B cell (primary cell): ENCODE measurements at regions not wholly inside any gene's neighbourhood (a gene's known extent, or its start where the extent isn't known, plus 50 kb on each side); places are given as distances from the start of the nearest gene placed in this dataset.

Source experiments
- ATAC-seq: fragments of 200-7000 bp; cut with Tn5 transposase; one replicate; pipeline ENCODE4 v1.10.0; 2021; ENCODE audit warnings: low read depth, mild to moderate bottlenecking, moderate number of reproducible peaks, moderate library complexity
- CTCF ChIA-PET: fragments of 350-600 bp; sonication (Branson Sonifier 250); formaldehyde crosslinking; loops from one replicate; lab custom pipeline; 2021; ENCODE audit warnings: antibody characterized with exemption, inconsistent platforms; lab: Charles Lee
- POLR2A ChIA-PET: fragments of 350-600 bp; sonication (Branson Sonifier 250); formaldehyde crosslinking; loops from one replicate; lab custom pipeline; 2021; ENCODE audit warnings: antibody characterized with exemption; lab: Charles Lee
- DNase-seq: peaks from one replicate; pipeline ENCODE4 v3.0.0; 2013
- H2AFZ ChIP-seq: 2 replicates; pipeline ENCODE4 v1.6.1; 2012; ENCODE audit warnings: mild to moderate bottlenecking, low read depth, low read length; ENCODE audit not compliant: insufficient read depth, poor library complexity, severe bottlenecking
- H3K27ac ChIP-seq, 2 donors: 1 replicate in 1 of 2; 2 replicates in 1 of 2; pipeline ENCODE4 v1.5.1; 2012 to 2013; ENCODE audit warnings: low read length in 2 of 2, mild to moderate bottlenecking in 2 of 2, moderate library complexity in 1 of 2
- H3K27me3 ChIP-seq, 4 experiments: fragments of 200-600 bp in 1 of 4; sonication (generic) in 1 of 4; replicated peaks in 1 of 4; 1 replicate in 2 of 4; 2 replicates in 2 of 4; pipeline versions ENCODE4 v1.6.1 to v1.7.0; 2013 to 2016; ENCODE audit warnings: low read length in 3 of 4, mild to moderate bottlenecking in 2 of 4, mixed read lengths in 1 of 4, moderate library complexity in 1 of 4; ENCODE audit not compliant: insufficient read depth in 4 of 4, control insufficient read depth in 3 of 4; ENCODE audit errors: control extremely low read depth in 1 of 4
- H3K36me3 ChIP-seq, 2 experiments: replicated peaks in 1 of 2; 1 replicate in 1 of 2; 2 replicates in 1 of 2; pipeline versions ENCODE4 v1.6.1 to v1.7.1; 2013; ENCODE audit warnings: low read length in 1 of 2; ENCODE audit not compliant: insufficient read depth in 2 of 2, control insufficient read depth in 1 of 2; ENCODE audit errors: control extremely low read depth in 1 of 2, extremely low read depth in 1 of 2
- H3K4me1 ChIP-seq, 2 donors: fragments of 200-600 bp in 1 of 2; sonication (generic) in 1 of 2; 1 replicate in 1 of 2; 2 replicates in 1 of 2; pipeline versions ENCODE4 v1.5.1 to v1.6.1; 2013 to 2017; ENCODE audit warnings: low read length in 2 of 2; ENCODE audit not compliant: control insufficient read depth in 2 of 2, insufficient read depth in 2 of 2
- H3K4me2 ChIP-seq: replicated peaks from 2 replicates; pipeline ENCODE3; 2012; ENCODE audit warnings: mild to moderate bottlenecking, low read depth, low read length; ENCODE audit not compliant: poor library complexity, severe bottlenecking
- H3K4me3 ChIP-seq, 5 experiments: fragments of 200-600 bp in 1 of 5; sonication (generic) in 1 of 5; 1 replicate in 3 of 5; 2 replicates in 2 of 5; pipeline versions ENCODE4 v1.5.1 to v1.7.0; 2011 to 2016; ENCODE audit warnings: low read length in 4 of 5, mild to moderate bottlenecking in 4 of 5, low read depth in 2 of 5, control low read depth in 1 of 5, moderate library complexity in 1 of 5; ENCODE audit not compliant: insufficient read depth in 1 of 5; ENCODE audit errors: control extremely low read depth in 1 of 5, extremely low read depth in 1 of 5
- H3K79me2 ChIP-seq: fragments of 200-600 bp; sonication (generic); one replicate; pipeline ENCODE4 v1.6.0; 2016; ENCODE audit warnings: low read length; ENCODE audit not compliant: control insufficient read depth, insufficient read depth
- H3K9ac ChIP-seq: fragments of 200-600 bp; sonication (generic); 2 replicates; pipeline ENCODE4 v1.6.1; 2017; ENCODE audit warnings: mild to moderate bottlenecking, low read length, moderate library complexity
- H3K9me3 ChIP-seq, 3 donors: one replicate each; pipeline versions ENCODE4 v1.6.1 to v1.7.1; 2013; ENCODE audit warnings: low read length in 2 of 3; ENCODE audit not compliant: control insufficient read depth in 2 of 3, insufficient read depth in 1 of 3; ENCODE audit errors: control extremely low read depth in 1 of 3
- H4K20me1 ChIP-seq: 2 replicates; pipeline ENCODE4 v1.6.0; 2012; ENCODE audit warnings: mild to moderate bottlenecking, low read length; ENCODE audit not compliant: insufficient read depth, control insufficient read depth, poor library complexity, severe bottlenecking
- H3K27ac Mint-ChIP-seq: one replicate; pipeline ENCODE4 v1.8.0; 2021; ENCODE audit warnings: mixed read lengths
- H3K27me3 Mint-ChIP-seq: one replicate; pipeline ENCODE4 v1.8.0; 2021; ENCODE audit warnings: mixed read lengths
- H3K4me1 Mint-ChIP-seq: one replicate; pipeline ENCODE4 v1.8.0; 2021; ENCODE audit warnings: mixed read lengths
- H3K4me3 Mint-ChIP-seq: one replicate; pipeline ENCODE4 v1.8.0; 2021; ENCODE audit warnings: mixed read lengths
- H3K9me3 Mint-ChIP-seq: one replicate; pipeline ENCODE4 v1.8.0; 2022; ENCODE audit warnings: mixed read lengths; ENCODE audit not compliant: insufficient read depth
- EZH2 ChIP-seq: IDR thresholded peaks from 2 replicates; pipeline ENCODE4 v1.6.1; 2012; ENCODE audit warnings: borderline replicate concordance, low read depth, mild to moderate bottlenecking, moderate library complexity, low read length; ENCODE audit not compliant: insufficient read depth, poor library complexity, severe bottlenecking
- WGBS: methylation state at CpG from one replicate; pipeline ENCODE4 v1.1.5; 2013; ENCODE audit warnings: missing lambda C conversion rate; ENCODE audit not compliant: insufficient coverage; 5-methylcytosine and 5-hydroxymethylcytosine counted together
- intact Hi-C: fragments of 100-400 bp; cut with micrococcal nuclease; formaldehyde crosslinking; loops from one replicate; pipeline ENCODE4 v1.10.0; 2022
- TF ChIP-seq, protein P1 (sequence below): fragments of 200-600 bp; IDR thresholded peaks from one replicate; pipeline ENCODE4 v1.8.0; 2022; ENCODE audit warnings: antibody characterized with exemption, mild to moderate bottlenecking

DNA sequence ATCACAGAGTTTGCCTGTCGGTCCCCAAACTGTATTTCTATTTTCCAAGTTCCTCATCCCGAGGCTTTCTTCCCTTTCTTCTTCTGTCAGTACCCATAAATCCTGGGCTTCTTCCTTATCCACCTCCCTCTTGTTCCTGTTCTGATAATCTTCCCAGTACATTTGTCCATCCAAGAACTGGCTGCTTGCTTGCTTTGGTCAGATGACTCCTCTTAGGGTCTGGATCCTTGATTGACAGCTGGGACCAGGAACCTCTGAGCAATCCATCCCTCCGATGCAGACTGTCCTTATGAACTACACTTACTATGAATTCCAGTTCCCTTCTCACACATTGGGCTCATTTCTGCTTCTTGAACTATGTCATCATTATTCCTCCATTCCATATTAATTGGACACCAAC lies 275.3 kb upstream of the CITED2 start:
- H3K27me3 Mint-ChIP-seq, result no peaks in the 10 kb centered on the region
- H3K27ac Mint-ChIP-seq, result no peak overlapping the region
- Histone ChIP-seq H3K4me3 (no peak overlapping the region), H3K36me3 (no peaks in the 10 kb centered on the region), H4K20me1 (no peaks in the 10 kb centered on the region), H3K4me2 (no peak overlapping the region), H3K79me2 (no peaks in the 10 kb centered on the region), H3K27ac (no peak overlapping the region), H3K4me1 (no peaks in the 10 kb centered on the region), H3K9me3 (no peaks in the 10 kb centered on the region), H3K9ac (no peak overlapping the region), H3K27me3 (no peaks in the 10 kb centered on the region), H2AFZ (no peak overlapping the region)
- peaks cover 6% of the 10 kb centered on the region for H3K9me3 Mint-ChIP-seq
- ATAC-seq (no peak), DNase-seq (no peak)
- no peak for TF ChIP-seq EZH2
- TF ChIP-seq, protein P1, sequence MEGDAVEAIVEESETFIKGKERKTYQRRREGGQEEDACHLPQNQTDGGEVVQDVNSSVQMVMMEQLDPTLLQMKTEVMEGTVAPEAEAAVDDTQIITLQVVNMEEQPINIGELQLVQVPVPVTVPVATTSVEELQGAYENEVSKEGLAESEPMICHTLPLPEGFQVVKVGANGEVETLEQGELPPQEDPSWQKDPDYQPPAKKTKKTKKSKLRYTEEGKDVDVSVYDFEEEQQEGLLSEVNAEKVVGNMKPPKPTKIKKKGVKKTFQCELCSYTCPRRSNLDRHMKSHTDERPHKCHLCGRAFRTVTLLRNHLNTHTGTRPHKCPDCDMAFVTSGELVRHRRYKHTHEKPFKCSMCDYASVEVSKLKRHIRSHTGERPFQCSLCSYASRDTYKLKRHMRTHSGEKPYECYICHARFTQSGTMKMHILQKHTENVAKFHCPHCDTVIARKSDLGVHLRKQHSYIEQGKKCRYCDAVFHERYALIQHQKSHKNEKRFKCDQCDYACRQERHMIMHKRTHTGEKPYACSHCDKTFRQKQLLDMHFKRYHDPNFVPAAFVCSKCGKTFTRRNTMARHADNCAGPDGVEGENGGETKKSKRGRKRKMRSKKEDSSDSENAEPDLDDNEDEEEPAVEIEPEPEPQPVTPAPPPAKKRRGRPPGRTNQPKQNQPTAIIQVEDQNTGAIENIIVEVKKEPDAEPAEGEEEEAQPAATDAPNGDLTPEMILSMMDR, result no peak
- no peak overlapping the region for H3K4me3 Mint-ChIP-seq
- H3K4me1 Mint-ChIP-seq, result no peaks in the 10 kb centered on the region
- POLR2A ChIA-PET, result no interaction called here
- CTCF ChIA-PET, result no interaction called here
- intact Hi-C loops, result no loop called here
- WGBS, result 97% methylated on average over 3 of the region's 3 CpGs

- Histone ChIP-seq H3K4me1 (no peaks in the 10 kb centered on the region), H3K4me2 (no peak overlapping the region), H3K9ac (no peak overlapping the region), H2AFZ (no peak overlapping the region), H3K79me2 (no peaks in the 10 kb centered on the region), H3K36me3 (no peaks in the 10 kb centered on the region), H3K27ac (no peak overlapping the region), H3K9me3 (no peaks in the 10 kb centered on the region), H4K20me1 (no peaks in the 10 kb centered on the region), H3K4me3 (no peak overlapping the region), H3K27me3 (no peaks in the 10 kb centered on the region)
- Mint-ChIP-seq H3K4me1 (no peaks in the 10 kb centered on the region), H3K27ac (no peak overlapping the region), H3K4me3 (no peak overlapping the region), H3K27me3 (no peaks in the 10 kb centered on the region), H3K9me3 (peaks cover 6% of the 10 kb centered on the region)
- no peak for DNase-seq
- CTCF ChIA-PET, result interaction anchor here (0.6 kb wide), 1 partner anchor 29 kb away, joined by 3 read pairs; no protein-coding TSS in a partner anchor
- TF ChIP-seq, protein P1, result no peak
- no peak for TF ChIP-seq EZH2
- no peak for ATAC-seq
- POLR2A ChIA-PET, result no interaction called here
- intact Hi-C loops, result no loop called here
- WGBS, result no CpG with 5 or more reads among the region's 2 CpGs
Measured at GRCh38 chr6:139649128-139649527, 274.7 kb upstream of the CITED2 start.
